ENCODE measurements at regions not wholly inside any gene's neighbourhood (a gene's known extent, or its start where the extent isn't known, plus 50 kb on each side); places are given as distances from the start of the nearest gene placed in this dataset.

- no peak overlapping the region for H3K4me3 ChIP-seq (ENCODE audit: low read length)
- no peak for TF ChIP-seq ZNF274 (IDR thresholded peaks at IDR 0.05; ENCODE audit: low read depth, low read length)
Measured at GRCh38 chr20:24763386-24764026, 185.6 kb upstream of the CST7 start.

- no peak for TF ChIP-seq ZNF274 (IDR thresholded peaks at IDR 0.05; ENCODE audit: low read depth, low read length)
Measured at GRCh38 chr20:24764027-24764793, 184.9 kb upstream of the CST7 start.

GRCh38 chr20:24764794-24765202, 184.3 kb upstream of the CST7 start:
- no peak overlapping the region for H3K4me3 ChIP-seq (ENCODE audit: low read length)
- TF ChIP-seq ZNF274 (IDR thresholded peaks at IDR 0.05; ENCODE audit: low read depth, low read length), result no peak

More at GRCh38 chr20:24764027-24764793, 184.9 kb upstream of the CST7 start:
- no peak overlapping the region for H3K4me3 ChIP-seq (ENCODE audit: low read length)

GRCh38 chr20:24765316-24766142, 183.5 kb upstream of the CST7 start:
- H3K4me3 ChIP-seq (ENCODE audit: low read length), result no peak overlapping the region
- no peak for TF ChIP-seq ZNF274 (IDR thresholded peaks at IDR 0.05; ENCODE audit: low read depth, low read length)

DNA sequence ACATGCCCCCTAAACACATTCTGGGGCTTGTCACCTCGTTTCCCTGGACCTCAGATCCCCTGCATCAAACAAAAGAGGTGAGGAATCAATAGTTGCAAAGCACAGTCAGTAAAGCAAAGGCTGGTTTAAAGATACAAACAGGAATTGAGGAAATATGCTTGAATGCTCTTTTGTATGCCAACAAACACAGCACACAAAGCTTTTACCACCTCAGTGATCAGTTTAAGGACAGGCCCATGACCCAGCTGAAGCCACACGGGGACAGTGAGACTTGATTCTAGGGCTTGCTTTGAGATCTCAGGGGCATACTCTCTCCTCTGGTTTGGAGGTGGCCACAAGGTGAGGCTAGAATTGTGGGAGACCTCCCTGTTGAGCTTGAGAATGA, 182.9 kb upstream of the CST7 start:
- no peak for TF ChIP-seq ZNF274 (IDR thresholded peaks at IDR 0.05; ENCODE audit: low read depth, low read length)
- no peak overlapping the region for H3K4me3 ChIP-seq (ENCODE audit: low read length)

DNA sequence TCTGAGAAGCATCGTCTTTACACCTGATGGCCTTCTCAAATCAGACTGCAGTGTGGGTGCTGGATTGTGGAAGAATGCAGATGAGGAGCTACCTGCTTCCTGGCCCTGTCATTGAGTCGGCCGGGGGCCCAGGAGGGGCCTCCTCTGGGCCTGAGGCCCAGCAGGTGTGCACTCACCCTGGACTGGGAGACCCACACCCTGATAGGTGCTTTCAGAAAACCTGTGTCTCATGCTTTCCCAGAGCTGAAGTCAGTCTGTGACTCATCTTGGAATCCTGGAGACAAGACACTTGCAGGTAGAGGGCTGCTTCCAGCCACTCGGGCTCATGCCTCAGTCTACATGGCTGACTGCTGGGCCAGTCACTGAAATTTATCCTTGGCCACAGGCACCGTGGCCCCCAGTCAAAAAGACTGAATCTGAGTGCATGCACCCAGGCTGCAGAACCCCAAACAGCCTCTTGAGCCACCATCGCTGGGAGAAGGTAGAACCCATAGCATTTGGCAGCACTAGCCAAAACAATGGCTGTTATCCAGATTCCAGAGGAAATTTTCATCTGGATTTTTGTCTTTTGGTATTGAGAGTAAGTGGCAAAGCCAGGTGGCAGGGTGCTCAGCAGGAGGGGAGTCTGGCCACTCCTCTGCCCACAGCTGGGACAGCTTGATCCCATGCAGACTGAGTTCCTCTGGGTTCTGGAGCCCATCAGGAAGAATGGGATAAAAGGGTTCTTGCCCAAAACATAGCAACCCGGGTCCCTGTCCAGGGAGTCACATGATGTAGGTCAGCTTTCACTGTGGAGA, 182.0 kb upstream of the CST7 start:
- no peak for TF ChIP-seq ZNF274 (IDR thresholded peaks at IDR 0.05; ENCODE audit: low read depth, low read length)
- H3K4me3 ChIP-seq (ENCODE audit: low read length), result no peak overlapping the region

DNA sequence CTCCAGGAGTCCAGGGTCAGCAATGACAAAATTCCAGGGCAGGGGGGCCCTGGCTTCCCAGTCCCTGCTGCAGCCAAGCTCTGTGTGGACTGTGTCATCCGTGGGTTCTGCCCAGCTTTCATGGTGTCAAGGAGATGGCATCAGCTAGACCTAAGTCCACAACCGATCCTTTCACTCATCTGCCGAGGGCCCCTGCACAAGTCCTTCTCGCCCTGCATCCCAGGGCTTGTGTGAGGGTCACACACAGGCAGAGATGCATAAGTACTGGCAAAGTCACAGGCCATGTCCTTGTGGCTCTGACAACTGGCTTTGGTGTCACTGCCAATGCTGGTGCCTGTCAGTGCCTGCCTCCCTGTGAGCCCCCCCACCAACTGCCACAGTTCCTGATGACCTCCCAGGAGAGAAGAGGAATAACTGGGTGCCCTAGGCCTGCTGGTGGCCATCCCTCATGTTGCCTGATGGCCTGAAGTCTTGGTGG, 181.4 kb upstream of the CST7 start:
- TF ChIP-seq ZNF274 (IDR thresholded peaks at IDR 0.05; ENCODE audit: low read depth, low read length), result no peak
- no peak overlapping the region for H3K4me3 ChIP-seq (ENCODE audit: low read length)

- no peak overlapping the region for H3K4me3 ChIP-seq (ENCODE audit: low read length)
- TF ChIP-seq ZNF274 (IDR thresholded peaks at IDR 0.05; ENCODE audit: low read depth, low read length), result no peak
Measured at GRCh38 chr20:24768201-24768636, 180.8 kb upstream of the CST7 start.

DNA sequence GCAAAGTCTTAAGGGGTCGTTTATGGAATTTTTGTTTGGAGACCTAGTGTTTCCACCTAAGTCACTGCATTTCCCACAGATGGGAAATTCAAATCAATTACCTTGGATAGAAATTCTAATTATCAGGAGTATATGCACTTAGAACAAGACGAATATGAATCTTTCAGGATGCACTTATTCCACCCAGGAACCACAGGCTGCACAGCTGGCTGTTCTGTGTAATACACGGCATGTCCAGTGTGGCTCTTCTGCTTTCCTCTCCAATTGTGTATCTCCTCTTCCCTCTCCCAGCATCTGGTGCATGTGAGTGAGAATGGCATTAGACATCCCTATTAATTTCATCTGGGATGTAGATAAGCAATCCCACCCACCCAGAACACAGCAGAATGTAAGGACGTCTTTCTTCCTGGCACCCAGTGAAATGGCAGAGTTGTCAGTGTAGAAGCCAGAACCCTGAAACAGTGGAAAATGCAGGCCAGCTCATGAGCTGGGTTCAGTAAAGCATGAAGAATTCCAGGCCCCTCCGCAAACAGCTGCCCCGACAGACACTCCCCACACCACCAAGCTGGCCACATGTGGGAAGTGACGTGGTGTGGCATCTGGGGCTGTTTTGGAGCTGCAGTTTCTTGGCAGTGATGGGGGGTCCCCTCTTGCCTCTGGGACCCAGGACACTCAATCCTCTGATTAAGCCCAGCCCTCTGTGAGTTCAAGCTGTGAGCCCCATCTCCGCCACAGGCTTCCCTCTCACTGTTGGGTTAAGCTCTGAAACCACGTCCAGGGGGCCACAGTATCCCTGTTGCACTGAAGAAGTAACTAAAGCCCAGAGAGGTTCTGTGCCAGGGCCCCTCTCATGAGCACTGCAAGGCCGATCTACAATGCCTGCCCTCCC, 180.1 kb upstream of the CST7 start:
- no peak for TF ChIP-seq ZNF274 (IDR thresholded peaks at IDR 0.05; ENCODE audit: low read depth, low read length)
- no peak overlapping the region for H3K4me3 ChIP-seq (ENCODE audit: low read length)

DNA sequence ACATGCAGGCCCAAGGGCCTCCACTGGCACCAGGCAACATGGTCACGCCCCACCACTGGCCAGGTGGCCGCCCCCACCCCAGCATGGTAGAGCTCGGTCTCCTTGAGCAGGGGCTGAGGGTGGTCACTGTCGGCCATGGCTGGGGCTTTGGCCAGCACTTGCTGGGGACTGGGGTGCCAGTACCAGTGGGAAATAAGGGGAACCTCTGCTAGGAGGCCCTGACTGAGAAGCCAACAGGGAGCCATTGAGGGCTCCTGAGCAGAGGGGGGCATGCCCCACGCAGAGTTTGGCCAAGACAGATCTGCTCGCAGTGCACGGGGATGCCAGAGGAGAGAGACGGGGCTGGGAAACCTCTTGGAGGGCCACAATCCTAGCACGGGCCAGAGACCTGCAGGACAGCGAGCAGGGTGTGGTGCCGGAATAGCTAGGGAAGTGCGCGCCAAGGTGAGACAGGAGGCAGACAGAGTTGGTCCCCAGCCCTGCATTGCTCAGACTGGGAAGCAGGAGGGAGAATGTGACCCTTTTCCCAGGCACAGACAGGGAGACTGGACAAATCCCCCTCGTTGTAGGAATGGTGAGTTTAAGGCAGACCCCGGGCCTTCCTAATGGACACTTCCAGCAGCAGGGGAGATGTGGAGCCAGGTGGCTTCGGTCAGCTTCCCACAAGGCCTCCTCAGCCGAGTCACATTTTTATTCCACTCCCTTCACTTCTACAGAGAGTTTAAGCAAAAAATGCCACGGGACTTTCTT, 179.0 kb upstream of the CST7 start:
- TF ChIP-seq ZNF274 (IDR thresholded peaks at IDR 0.05; ENCODE audit: low read depth, low read length), result no peak
- no peak overlapping the region for H3K4me3 ChIP-seq (ENCODE audit: low read length)

DNA sequence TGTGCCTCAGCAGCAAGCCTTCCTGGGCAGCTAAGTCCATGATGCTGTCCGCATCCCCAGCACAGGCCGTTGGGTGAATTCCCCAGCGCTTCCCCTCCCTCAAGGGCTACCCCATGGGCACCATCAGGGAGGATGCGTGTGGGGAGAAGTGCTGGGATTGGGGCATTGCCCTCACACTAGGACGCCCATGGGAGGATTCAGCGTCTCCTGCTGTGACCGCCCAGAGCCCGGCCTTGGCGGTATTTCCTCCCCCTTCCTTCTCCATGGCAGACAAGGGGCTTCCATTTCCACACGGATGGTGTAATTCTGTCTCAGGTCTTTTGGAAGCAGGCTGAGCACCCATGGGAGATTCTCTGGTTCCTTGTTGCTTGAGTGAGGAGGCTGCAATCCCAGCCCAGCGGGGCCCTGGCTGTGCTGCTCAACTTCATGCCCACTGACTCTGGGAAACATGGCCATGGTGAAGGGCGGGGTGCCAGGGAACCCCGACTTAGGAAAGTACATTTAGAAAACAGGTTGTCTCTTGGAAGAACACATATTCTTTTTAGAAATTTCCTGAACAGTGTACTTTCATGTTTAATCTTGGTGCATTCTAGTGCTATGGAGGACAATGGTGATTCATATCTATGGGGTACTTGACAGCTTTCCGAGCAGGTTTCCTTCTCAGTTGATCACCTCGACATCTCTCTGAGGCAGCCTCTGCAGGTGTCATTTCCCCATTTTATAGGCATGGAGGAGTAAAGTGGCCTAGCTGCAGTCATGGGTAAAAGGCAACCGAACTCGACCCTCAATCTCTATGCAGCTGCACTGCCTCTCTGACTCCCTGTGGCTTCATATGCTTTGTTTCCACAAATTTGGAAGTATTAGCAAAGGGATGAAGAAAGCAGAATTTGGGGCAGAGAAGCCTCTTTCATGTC, 178.2 kb upstream of the CST7 start:
- no peak for TF ChIP-seq ZNF274 (IDR thresholded peaks at IDR 0.05; ENCODE audit: low read depth, low read length)
- no peak overlapping the region for H3K4me3 ChIP-seq (ENCODE audit: low read length)
